Motor neuron (in vitro differentiated cells): ENCODE measurements at regions not wholly inside any gene's neighbourhood (a gene's known extent, or its start where the extent isn't known, plus 50 kb on each side); places are given as distances from the start of the nearest gene placed in this dataset.
"Not testable (repeated sequence)": the region's sequence is repeated elsewhere in the genome, so short reads cannot be mapped to it uniquely, and the experiment has no call there.

Source experiments
- ATAC-seq, 8 experiments: fragments of 200-7000 bp; cut with Tn5 transposase; replicated peaks in 6 of 8; 2 replicates each; pipeline ENCODE4 v1.8.0; 2021; ENCODE audit warnings: mild to moderate bottlenecking in 8 of 8, moderate library complexity in 8 of 8
- H3K27ac ChIP-seq, 2 donors: fragments of 250-450 bp; sonication (Bioruptor Pico); 2 replicates each; pipeline ENCODE4 v1.9.0; 2021; ENCODE audit warnings: antibody characterized with exemption in 2 of 2, mild to moderate bottlenecking in 2 of 2, moderate library complexity in 1 of 2
- H3K4me1 ChIP-seq, 2 donors: fragments of 250-450 bp; sonication (Bioruptor Pico); replicated peaks in 1 of 2; 2 replicates each; pipeline ENCODE4 v1.6.1; 2021; ENCODE audit warnings: antibody characterized with exemption in 2 of 2, mild to moderate bottlenecking in 2 of 2, moderate library complexity in 1 of 2
- H3K4me3 ChIP-seq, 5 donors: fragments of 250-450 bp; sonication (Bioruptor Pico); 2 replicates each; pipeline ENCODE4 v1.9.0; 2021; ENCODE audit warnings: antibody characterized with exemption in 5 of 5, mild to moderate bottlenecking in 5 of 5, moderate library complexity in 4 of 5
- WGBS, 10 experiments: fragments of 450-650 bp; shearing (Covaris generic); methylation state at CpG; one replicate each; pipeline ENCODE4 v1.0.0; 2022; 5-methylcytosine and 5-hydroxymethylcytosine counted together
- in situ Hi-C, 9 experiments: fragments of 400-800 bp; cut with MboI; loops; one replicate each; pipeline ENCODE4 v1.15.0; 2021; ENCODE audit warnings: low sequenced_read_pairs in 9 of 9, low pct_unique_long_range_greater_than_20kb in 2 of 9; ENCODE audit not compliant: unreplicated experiment in 9 of 9

GRCh38 chr12:116380740-116381139 is 103.2 kb upstream of the MED13L start:
- H3K4me3 ChIP-seq, ATAC-seq, H3K27ac ChIP-seq, in situ Hi-C loops: not testable (repeated sequence)
- WGBS, 10 experiments, result 72 to 100% (median 93%) methylated on average over 1 of the region's 1 CpG; no CpG with 5 or more reads in 1 of the 10 experiments
- peaks cover 34 to 41% of the 10 kb centered on the region in 2 donors for H3K4me1 ChIP-seq

- in situ Hi-C loops, result no loop called here
- Histone ChIP-seq H3K27ac (no peak overlapping the region), H3K4me1 (peaks cover 32 to 38% of the 10 kb centered on the region in 2 donors), H3K4me3 (no peak overlapping the region)
- WGBS, 10 experiments, result 0 to 100% (median 40%) methylated on average over 1 to 10 of the region's 14 CpGs; no CpG with 5 or more reads in 1 of the 10 experiments
- ATAC-seq, result no peak
Measured at GRCh38 chr12:116381240-116381743, 103.8 kb upstream of the MED13L start.

- peak; percentile 25 to 72 (median 64) for ATAC-seq
- Histone ChIP-seq H3K4me1 (peaks cover 26 to 33% of the 10 kb centered on the region in 2 donors), H3K27ac (peak overlapping the region in 1 of 2 donors; percentile 5), H3K4me3 (no peak overlapping the region)
- WGBS, 10 experiments, result 7 to 60% (median 36%) methylated on average over 1 to 5 of the region's 17 CpGs; no CpG with 5 or more reads in 4 of the 10 experiments
- in situ Hi-C loops, result no loop called here
Measured at GRCh38 chr12:116381744-116382685, 104.5 kb upstream of the MED13L start.

DNA sequence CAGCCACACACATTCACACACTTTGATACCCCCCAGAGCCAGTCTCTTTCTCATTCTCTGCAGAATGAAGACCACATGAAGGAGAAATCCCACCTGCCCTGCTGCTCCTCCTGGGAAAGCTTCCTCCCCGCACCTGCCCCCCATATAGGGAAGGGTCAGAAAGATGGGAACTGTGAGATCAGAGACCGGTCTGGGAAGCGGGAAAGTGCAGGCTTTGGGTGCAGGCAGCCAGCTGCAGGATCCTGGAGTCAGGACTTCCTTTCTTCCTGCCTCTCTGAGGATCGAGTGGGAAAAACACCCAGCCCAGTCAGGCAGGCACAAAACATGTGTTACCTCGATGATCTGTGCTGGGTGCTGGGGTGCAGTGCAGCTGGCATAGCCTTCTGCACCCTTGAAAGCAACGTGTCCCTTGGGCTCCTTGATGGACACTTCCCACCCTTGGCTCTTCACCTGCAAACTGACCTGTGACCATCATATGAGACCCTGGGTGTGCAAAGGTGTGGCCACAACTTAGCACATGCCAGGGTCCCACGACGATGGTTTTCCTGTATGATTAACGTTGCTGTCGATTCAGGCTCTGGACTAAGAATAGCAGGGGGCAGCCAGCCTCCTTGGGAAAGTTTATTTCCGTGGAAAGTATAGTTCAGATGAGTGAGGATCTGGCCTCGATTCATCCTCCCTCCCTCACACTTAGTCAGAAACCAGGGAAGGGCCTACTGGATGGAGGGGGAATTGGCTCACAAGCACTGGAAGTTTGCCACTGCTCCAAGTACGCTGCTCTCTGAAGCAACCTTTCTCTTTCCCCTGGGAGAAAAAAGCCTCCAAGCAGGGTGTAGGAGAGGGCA is 105.4 kb upstream of the MED13L start:
- Histone ChIP-seq H3K27ac (no peak overlapping the region), H3K4me3 (no peak overlapping the region)

DNA sequence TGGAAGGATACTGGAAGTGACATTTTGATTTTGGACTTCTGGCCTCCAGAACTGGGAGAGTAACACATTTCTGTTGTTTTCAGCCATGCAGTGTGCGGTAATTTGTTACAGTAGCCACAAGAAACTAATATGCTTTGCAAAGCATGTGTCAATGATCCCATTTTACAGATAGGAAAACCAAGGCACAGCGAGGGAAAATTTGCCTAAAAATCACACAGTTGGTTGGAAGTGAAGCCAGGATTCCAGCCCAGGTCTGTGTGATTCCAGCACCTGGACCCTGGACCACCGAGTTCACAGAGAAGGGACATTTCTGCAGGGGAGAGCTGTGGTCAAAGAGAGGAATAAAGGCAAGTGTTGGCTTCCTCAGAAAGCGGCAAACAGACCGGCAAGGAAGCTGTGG is 106.7 kb upstream of the MED13L start:
- no peak for ATAC-seq
- 29 to 100% (median 89%) methylated on average over 1 to 5 of the region's 5 CpGs; no CpG with 5 or more reads in 3 of the 10 experiments for WGBS, 10 experiments
- Histone ChIP-seq H3K27ac (no peak overlapping the region), H3K4me3 (no peak overlapping the region), H3K4me1 (peaks cover 23 to 26% of the 10 kb centered on the region in 2 donors)
- in situ Hi-C loops, result no loop called here

More for the DNA sequence above, 105.4 kb upstream of the MED13L start:
- 48 to 80% (median 60%) methylated on average over 1 to 8 of the region's 13 CpGs; no CpG with 5 or more reads in 5 of the 10 experiments for WGBS, 10 experiments
- ATAC-seq, result peak in 7 of 8 experiments; percentile 30 to 76 (median 39)
- peaks cover 25 to 26% of the 10 kb centered on the region in 2 donors for H3K4me1 ChIP-seq
- in situ Hi-C loops, result no loop called here

GRCh38 chr12:116384691-116385485 is 107.4 kb upstream of the MED13L start:
- no peak overlapping the region for H3K4me3 ChIP-seq
- no peak overlapping the region for H3K27ac ChIP-seq
- in situ Hi-C loops, result no loop called here
- WGBS, 10 experiments, result 9 to 100% (median 76%) methylated on average over 1 to 6 of the region's 7 CpGs
- peaks cover 23 to 26% of the 10 kb centered on the region in 2 donors for H3K4me1 ChIP-seq
- no peak for ATAC-seq

GRCh38 chr12:116385486-116386217 is 108.2 kb upstream of the MED13L start:
- Histone ChIP-seq H3K4me1 (peaks cover 25 to 26% of the 10 kb centered on the region in 2 donors), H3K27ac (no peak overlapping the region), H3K4me3 (no peak overlapping the region)
- in situ Hi-C loops, result no loop called here
- WGBS, 10 experiments, result 80 to 100% (median 90%) methylated on average over 1 to 16 of the region's 21 CpGs
- no peak for ATAC-seq

DNA sequence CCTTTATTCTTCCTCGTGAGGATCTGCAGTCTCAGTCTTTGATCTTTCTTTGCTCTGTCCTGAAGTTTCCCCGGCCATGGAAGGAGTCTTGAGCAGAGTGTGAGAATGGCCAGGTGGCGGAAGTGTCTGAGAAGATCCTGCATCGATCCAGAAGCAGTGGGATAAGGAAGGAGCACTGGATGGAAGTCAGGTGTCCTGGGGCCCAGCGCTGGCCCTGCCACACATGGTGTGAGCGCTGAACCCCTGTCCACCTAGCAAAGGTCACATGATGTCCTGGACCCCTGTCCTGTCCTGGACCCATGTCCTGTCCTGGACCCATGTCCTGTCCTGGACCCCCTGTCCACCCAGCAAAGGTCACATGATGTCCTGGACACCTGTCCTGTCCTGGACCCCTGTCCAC is 111.8 kb upstream of the MED13L start:
- 20 to 94% (median 86%) methylated on average over 1 to 5 of the region's 6 CpGs; no CpG with 5 or more reads in 3 of the 10 experiments for WGBS, 10 experiments
- no peak overlapping the region for H3K27ac ChIP-seq
- no peak for ATAC-seq

GRCh38 chr12:116389990-116390389 is 112.5 kb upstream of the MED13L start:
- 0 to 100% (median 40%) methylated on average over 1 to 5 of the region's 5 CpGs; no CpG with 5 or more reads in 4 of the 10 experiments for WGBS, 10 experiments
- ATAC-seq, result peak in 6 of 8 experiments; percentile 13 to 97 (median 85)
- Histone ChIP-seq H3K27ac (no peak overlapping the region), H3K4me1 (peaks cover 0 to 3% of the 10 kb centered on the region in 2 donors), H3K4me3 (no peak overlapping the region)
- in situ Hi-C loops, result no loop called here

More for the DNA sequence above, 111.8 kb upstream of the MED13L start:
- H3K4me1 ChIP-seq, result peaks cover 0 to 3% of the 10 kb centered on the region in 2 donors
- H3K4me3 ChIP-seq, result no peak overlapping the region
- in situ Hi-C loops, result no loop called here

DNA sequence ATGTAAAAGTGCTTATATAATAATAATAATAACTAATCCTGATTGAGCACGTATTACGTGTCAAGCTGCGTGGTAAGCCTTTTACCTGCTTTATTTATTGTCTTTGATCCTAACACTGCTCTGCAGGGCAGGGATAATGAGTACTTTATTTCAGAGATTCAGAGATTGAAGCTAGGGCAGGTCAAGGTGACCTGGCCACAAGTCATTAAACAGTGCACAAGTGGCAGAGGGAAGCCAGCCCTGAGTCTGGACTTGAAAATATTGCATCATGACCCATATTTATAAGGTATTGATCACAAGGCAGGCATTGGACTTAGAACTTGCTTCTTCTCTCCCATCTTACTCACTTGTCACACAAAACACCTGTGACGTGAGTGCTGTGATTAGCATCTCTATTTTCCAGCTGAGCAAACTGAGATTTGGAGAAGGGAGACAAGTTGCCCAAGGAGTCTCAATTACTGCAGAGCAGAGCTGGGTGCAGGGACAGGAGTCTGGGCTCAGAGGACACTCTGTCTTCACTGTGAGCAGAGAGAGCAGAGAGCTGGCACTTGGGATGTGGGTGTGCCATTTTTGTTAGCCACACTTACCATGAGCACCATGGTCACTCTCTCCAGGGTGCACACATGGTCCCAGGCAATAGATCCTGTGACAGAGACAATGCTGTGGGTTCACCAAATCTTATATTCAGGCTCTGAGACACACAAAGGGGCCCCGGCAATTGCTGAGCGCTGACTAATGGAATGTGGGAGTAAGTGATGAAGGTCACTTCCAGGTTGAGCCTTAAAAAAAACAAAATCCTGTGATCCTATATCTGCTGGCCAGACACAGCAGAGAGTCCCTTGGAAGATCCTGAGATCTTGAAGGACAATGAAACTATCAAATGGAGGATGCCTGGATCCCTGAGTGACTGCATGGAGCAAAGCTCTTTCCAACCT is 113.2 kb upstream of the MED13L start:
- ATAC-seq, result peak in 3 of 8 experiments; percentile 9 to 67 (median 10)
- in situ Hi-C loops, result no loop called here
- Histone ChIP-seq H3K27ac (no peak overlapping the region), H3K4me3 (no peak overlapping the region), H3K4me1 (peaks cover 0 to 3% of the 10 kb centered on the region in 2 donors)
- 65 to 100% (median 81%) methylated on average over 1 to 5 of the region's 6 CpGs; no CpG with 5 or more reads in 2 of the 10 experiments for WGBS, 10 experiments

DNA sequence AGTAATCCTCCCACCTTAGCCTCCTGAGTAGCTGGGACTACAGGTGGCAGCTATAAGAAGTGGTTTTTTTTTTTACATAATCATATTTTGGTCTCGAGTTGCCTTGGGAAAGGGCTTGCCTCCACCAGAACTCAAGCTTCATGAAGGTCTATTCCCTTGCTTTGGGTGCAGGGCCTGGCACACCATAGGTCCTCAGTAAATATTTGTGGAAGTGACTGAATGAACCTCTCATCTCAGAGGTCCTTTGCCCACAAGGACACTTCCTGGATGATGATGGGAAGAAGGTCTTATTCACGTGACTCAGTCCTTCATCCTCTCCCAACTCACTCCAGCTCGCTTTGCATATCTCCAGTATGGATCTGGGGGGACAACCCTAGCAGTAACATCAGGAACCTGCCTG is 114.0 kb upstream of the MED13L start:
- no peak overlapping the region for H3K27ac ChIP-seq
- peak in 1 of 8 experiments; percentile 27 for ATAC-seq
- H3K4me1 ChIP-seq, result peaks cover 0 to 3% of the 10 kb centered on the region in 2 donors
- in situ Hi-C loops, result no loop called here
- H3K4me3 ChIP-seq, result no peak overlapping the region
- 59 to 100% (median 81%) methylated on average over 1 to 3 of the region's 3 CpGs; no CpG with 5 or more reads in 2 of the 10 experiments for WGBS, 10 experiments
